ENCODE measurements at regions not wholly inside any gene's neighbourhood (a gene's known extent, or its start where the extent isn't known, plus 50 kb on each side); places are given as distances from the start of the nearest gene placed in this dataset.

GRCh38 chr3:176554791-176555654 is 642.3 kb downstream of the TBL1XR1 start:
- no peak for DNase-seq (ENCODE audit: low spot score)

- no peak for DNase-seq (ENCODE audit: low spot score)
Measured at GRCh38 chr3:176554264-176554663, 643.0 kb downstream of the TBL1XR1 start.

- DNase-seq (ENCODE audit: low spot score) = no peak
Measured at GRCh38 chr3:176526942-176527341, 670.3 kb downstream of the TBL1XR1 start.

- DNase-seq (ENCODE audit: low spot score) = no peak
Measured at GRCh38 chr3:176526225-176526624, 671.1 kb downstream of the TBL1XR1 start.

- DNase-seq (ENCODE audit: low spot score) = no peak
Measured at GRCh38 chr3:176523114-176523513, 674.2 kb downstream of the TBL1XR1 start.

- no peak for DNase-seq (ENCODE audit: low spot score)
Measured at GRCh38 chr3:176522436-176522835, 674.8 kb downstream of the TBL1XR1 start.

GRCh38 chr3:176521531-176522175 is 675.6 kb downstream of the TBL1XR1 start:
- no peak for DNase-seq (ENCODE audit: low spot score)

GRCh38 chr3:176514297-176514696 is 683.0 kb downstream of the TBL1XR1 start:
- DNase-seq (ENCODE audit: low spot score) = peak; percentile 26

- DNase-seq (ENCODE audit: low spot score) = no peak
Measured at GRCh38 chr3:176513604-176514003, 683.7 kb downstream of the TBL1XR1 start.

- no peak for DNase-seq (ENCODE audit: low spot score)
Measured at GRCh38 chr3:176512037-176512436, 685.2 kb downstream of the TBL1XR1 start.

GRCh38 chr3:176510097-176510496 is 687.2 kb downstream of the TBL1XR1 start:
- DNase-seq (ENCODE audit: low spot score) = no peak

GRCh38 chr3:176505878-176506621 is 691.2 kb downstream of the TBL1XR1 start:
- DNase-seq (ENCODE audit: low spot score) = no peak

- DNase-seq (ENCODE audit: low spot score) = no peak
Measured at GRCh38 chr3:176491084-176491483, 706.2 kb downstream of the TBL1XR1 start.

- DNase-seq (ENCODE audit: low spot score) = no peak
Measured at GRCh38 chr3:176490357-176490756, 706.9 kb downstream of the TBL1XR1 start.

- no peak for DNase-seq (ENCODE audit: low spot score)
Measured at GRCh38 chr3:176479248-176479647, 718.0 kb downstream of the TBL1XR1 start.

- DNase-seq (ENCODE audit: low spot score) = peak; percentile 8
Measured at GRCh38 chr3:176469694-176470205, 727.5 kb downstream of the TBL1XR1 start.

- no peak for DNase-seq (ENCODE audit: low spot score)
Measured at GRCh38 chr3:176463610-176464009, 733.7 kb downstream of the TBL1XR1 start.

GRCh38 chr3:176447369-176447768 is 749.9 kb downstream of the TBL1XR1 start:
- no peak for DNase-seq (ENCODE audit: low spot score)

GRCh38 chr3:176442326-176442725 is 755.0 kb downstream of the TBL1XR1 start:
- DNase-seq (ENCODE audit: low spot score) = no peak

GRCh38 chr3:176439729-176440128 is 757.6 kb downstream of the TBL1XR1 start:
- no peak for DNase-seq (ENCODE audit: low spot score)

- DNase-seq (ENCODE audit: low spot score) = no peak
Measured at GRCh38 chr3:176431991-176432390, 765.3 kb downstream of the TBL1XR1 start.

GRCh38 chr3:176431038-176431418 is 766.3 kb downstream of the TBL1XR1 start:
- no peak for DNase-seq (ENCODE audit: low spot score)

All from HuH-7 (cell line).